ENCODE measurements at regions not wholly inside any gene's neighbourhood (a gene's known extent, or its start where the extent isn't known, plus 50 kb on each side); places are given as distances from the start of the nearest gene placed in this dataset.

- Histone ChIP-seq H3K79me2 (ENCODE audit: insufficient read depth, low read depth, low read length) (no peaks in the 10 kb centered on the region), H3K4me1 (ENCODE audit: insufficient read depth, low read length, poor library complexity, severe bottlenecking) (no peaks in the 10 kb centered on the region), H3K4me3 (ENCODE audit: low read depth, low read length, poor library complexity, severe bottlenecking) (no peak overlapping the region), H3K9me2 (ENCODE audit: insufficient read depth, low read length) (no peaks in the 10 kb centered on the region), H2AFZ (ENCODE audit: low read length) (no peak overlapping the region), H3K9me3 (ENCODE audit: low read length) (no peaks in the 10 kb centered on the region), H3K4me2 (ENCODE audit: low read length) (no peak overlapping the region), H4K20me1 (ENCODE audit: insufficient read depth, low read length) (no peaks in the 10 kb centered on the region), H3K27ac (ENCODE audit: low read depth, low read length, poor library complexity, severe bottlenecking) (no peak overlapping the region), H3K36me3 (ENCODE audit: insufficient read depth, low read length) (no peaks in the 10 kb centered on the region)
- DNase-seq (ENCODE audit: low spot score) = no peak
- POLR2A ChIA-PET = interaction anchor here (1.2 kb wide), 1 partner anchor 11 kb away, joined by 3 read pairs; no protein-coding TSS in a partner anchor
- CTCF ChIA-PET (ENCODE audit: unreplicated experiment) = interaction anchor here (0.7 kb wide), 1 partner anchor 842 kb away, joined by 3 read pairs; no protein-coding TSS in a partner anchor
- intact Hi-C loops (cut with micrococcal nuclease; ENCODE audit: unreplicated experiment) = no loop called here
- BruUV-seq (replicated peaks) = no TSS peak
- TF ChIP-seq EZH2phosphoT487 (IDR thresholded peaks at IDR 0.05; ENCODE audit: borderline replicate concordance, low read depth, low read length) (no peak), CTCF (conservative IDR thresholded peaks at IDR 0.05; ENCODE audit: low read length) (no peak)
Measured at GRCh38 chr2:200725596-200725995, 86.1 kb upstream of the BZW1 start.

- H3K4me3 ChIP-seq (ENCODE audit: low read depth, low read length, poor library complexity, severe bottlenecking) = no peak overlapping the region
- H3K4me2 ChIP-seq (ENCODE audit: low read length) = no peak overlapping the region
- BruUV-seq (replicated peaks) = no TSS peak
- H3K79me2 ChIP-seq (ENCODE audit: insufficient read depth, low read depth, low read length) = no peaks in the 10 kb centered on the region
- ChIA-PET POLR2A (interaction anchor here (0.6 to 1.4 kb wide), 3 partner anchors 9 to 34 kb away, joined by 3 to 4 read pairs (median 3); no protein-coding TSS in a partner anchor), CTCF (ENCODE audit: unreplicated experiment) (no interaction called here)
- no peaks in the 10 kb centered on the region for H4K20me1 ChIP-seq (ENCODE audit: insufficient read depth, low read length)
- no peaks in the 10 kb centered on the region for H3K9me3 ChIP-seq (ENCODE audit: low read length)
- intact Hi-C loops (cut with micrococcal nuclease; ENCODE audit: unreplicated experiment) = no loop called here
- TF ChIP-seq CTCF (conservative IDR thresholded peaks at IDR 0.05; ENCODE audit: low read length) = no peak
- TF ChIP-seq EZH2phosphoT487 (IDR thresholded peaks at IDR 0.05; ENCODE audit: borderline replicate concordance, low read depth, low read length) = no peak
- no peaks in the 10 kb centered on the region for H3K36me3 ChIP-seq (ENCODE audit: insufficient read depth, low read length)
- H3K27ac ChIP-seq (ENCODE audit: low read depth, low read length, poor library complexity, severe bottlenecking) = no peak overlapping the region
- H3K4me1 ChIP-seq (ENCODE audit: insufficient read depth, low read length, poor library complexity, severe bottlenecking) = no peaks in the 10 kb centered on the region
- H2AFZ ChIP-seq (ENCODE audit: low read length) = no peak overlapping the region
- no peak for DNase-seq (ENCODE audit: low spot score)
- H3K9me2 ChIP-seq (ENCODE audit: insufficient read depth, low read length) = no peaks in the 10 kb centered on the region
Measured at GRCh38 chr2:200728630-200729029, 83.1 kb upstream of the BZW1 start.

GRCh38 chr2:200730302-200730701, 81.4 kb upstream of the BZW1 start:
- H3K9me2 ChIP-seq (ENCODE audit: insufficient read depth, low read length) = no peaks in the 10 kb centered on the region
- no TSS peak for BruUV-seq (replicated peaks)
- intact Hi-C loops (cut with micrococcal nuclease; ENCODE audit: unreplicated experiment) = no loop called here
- H3K4me1 ChIP-seq (ENCODE audit: insufficient read depth, low read length, poor library complexity, severe bottlenecking) = no peaks in the 10 kb centered on the region
- ChIA-PET POLR2A (no interaction called here), CTCF (ENCODE audit: unreplicated experiment) (no interaction called here)
- H3K27ac ChIP-seq (ENCODE audit: low read depth, low read length, poor library complexity, severe bottlenecking) = no peak overlapping the region
- no peaks in the 10 kb centered on the region for H3K9me3 ChIP-seq (ENCODE audit: low read length)
- H3K79me2 ChIP-seq (ENCODE audit: insufficient read depth, low read depth, low read length) = no peaks in the 10 kb centered on the region
- TF ChIP-seq EZH2phosphoT487 (IDR thresholded peaks at IDR 0.05; ENCODE audit: borderline replicate concordance, low read depth, low read length) (no peak), CTCF (conservative IDR thresholded peaks at IDR 0.05; ENCODE audit: low read length) (no peak)
- H3K4me2 ChIP-seq (ENCODE audit: low read length) = no peak overlapping the region
- no peak overlapping the region for H3K4me3 ChIP-seq (ENCODE audit: low read depth, low read length, poor library complexity, severe bottlenecking)
- DNase-seq (ENCODE audit: low spot score) = no peak
- H4K20me1 ChIP-seq (ENCODE audit: insufficient read depth, low read length) = no peaks in the 10 kb centered on the region
- no peak overlapping the region for H2AFZ ChIP-seq (ENCODE audit: low read length)
- no peaks in the 10 kb centered on the region for H3K36me3 ChIP-seq (ENCODE audit: insufficient read depth, low read length)
